Stomach (tissue), 8 donors: ENCODE measurements at regions not wholly inside any gene's neighbourhood (a gene's known extent, or its start where the extent isn't known, plus 50 kb on each side); places are given as distances from the start of the nearest gene placed in this dataset.

ENCODE experiments used
- DNase-seq, 2 donors: peaks; one replicate each; pipeline versions ENCODE4 v3.0.0 to v3.0.0-alpha.2; 2013 to 2019
- H3K27ac ChIP-seq, 5 donors: fragments of 200-600 bp in 4 of 5; sonication (generic) in 4 of 5; one replicate each; pipeline ENCODE4 v1.5.1; 2013 to 2019; ENCODE audit warnings: mild to moderate bottlenecking in 1 of 5, moderate library complexity in 1 of 5
- H3K27me3 ChIP-seq, 3 donors: fragments of 200-600 bp; sonication (generic); one replicate each; pipeline ENCODE4 v1.5.1; 2017 to 2019; ENCODE audit warnings: mixed run types in 1 of 3
- H3K36me3 ChIP-seq, 4 donors: fragments of 200-600 bp; sonication (generic); 1 replicate in 3 of 4; 2 replicates in 1 of 4; pipeline ENCODE4 v1.5.1; 2016 to 2019
- H3K4me1 ChIP-seq, 4 donors: fragments of 200-600 bp; sonication (generic); one replicate each; pipeline ENCODE4 v1.5.1; 2016 to 2019
- H3K4me3 ChIP-seq, 4 donors: fragments of 200-600 bp; sonication (generic) in 3 of 4; one replicate each; pipeline ENCODE4 v1.5.1; 2016 to 2019; ENCODE audit warnings: mild to moderate bottlenecking in 1 of 4
- H3K9me3 ChIP-seq, 4 donors: fragments of 200-600 bp; sonication (generic); one replicate each; pipeline ENCODE4 v1.5.1; 2016 to 2019
- CTCF ChIP-seq, 7 experiments: fragments of 450-650 bp in 4 of 7; fragments of 200-600 bp in 3 of 7; sonication (generic) in 3 of 7; IDR thresholded peaks; one replicate each; pipeline ENCODE4 v1.5.1; 2016 to 2019; ENCODE audit warnings: antibody characterized with exemption in 7 of 7, control low read depth in 2 of 7, mild to moderate bottlenecking in 1 of 7
- EP300 ChIP-seq: sonication (generic); formaldehyde crosslinking; IDR thresholded peaks from one replicate; pipeline ENCODE4 v1.6.1; 2017; ENCODE audit warnings: antibody characterized with exemption
- POLR2A ChIP-seq, 4 donors: fragments of 450-650 bp; IDR thresholded peaks; one replicate each; pipeline ENCODE4 v1.6.1; 2016; ENCODE audit warnings: antibody characterized with exemption in 4 of 4, control low read depth in 2 of 4, mild to moderate bottlenecking in 1 of 4, moderate library complexity in 1 of 4
- POLR2AphosphoS5 ChIP-seq, 3 donors: sonication (generic); formaldehyde crosslinking; IDR thresholded peaks; one replicate each; pipeline ENCODE4 v1.6.1; 2016; ENCODE audit warnings: antibody characterized with exemption in 3 of 3
- WGBS, 5 donors: extraction: QIAGEN DNeasy Blood & Tissue Kit in 3 of 5; methylation state at CpG; one replicate each; pipeline versions ENCODE4 v1.1.5 to v1.1.7; 2013 to 2018; 5-methylcytosine and 5-hydroxymethylcytosine counted together
- intact Hi-C: fragments of 100-400 bp; cut with DNase I; formaldehyde crosslinking; loops from one replicate; pipeline ENCODE4 v1.15.1; 2023; ENCODE audit warnings: low total_unique reads
- donor health status: healthy with polysubstance abuse.
- donor health status: Bipolar disorder and iron deficiency.
- donor health status: healthy.

- TF ChIP-seq CTCF (IDR thresholded peaks at IDR 0.05), result no peak
- TF ChIP-seq POLR2A (IDR thresholded peaks at IDR 0.05), result no peak
- TF ChIP-seq POLR2AphosphoS5 (IDR thresholded peaks at IDR 0.05), result no peak
- TF ChIP-seq EP300, result no peak
- Histone ChIP-seq H3K27ac (no peak overlapping the region), H3K9me3 (peaks cover 4 to 16% (median 15%) of the 10 kb centered on the region in 4 donors), H3K27me3 (no peaks in the 10 kb centered on the region), H3K36me3 (no peaks in the 10 kb centered on the region), H3K4me1 (no peaks in the 10 kb centered on the region), H3K4me3 (no peak overlapping the region)
- WGBS, 5 donors, result 82 to 94% (median 90%) methylated on average over 1 of the region's 1 CpG
- no peak for DNase-seq
- intact Hi-C loops, result no loop called here
Observed at GRCh38 chr4:12787261-12787660, 696.9 kb downstream of the RAB28 start.

GRCh38 chr4:12778706-12779105 lies 705.4 kb downstream of the RAB28 start:
- Histone ChIP-seq H3K9me3 (no peaks in the 10 kb centered on the region), H3K4me3 (no peak overlapping the region), H3K27ac (no peak overlapping the region), H3K36me3 (no peaks in the 10 kb centered on the region), H3K27me3 (no peaks in the 10 kb centered on the region), H3K4me1 (no peaks in the 10 kb centered on the region)
- intact Hi-C loops, result no loop called here
- DNase-seq, result no peak
- TF ChIP-seq EP300 (no peak), CTCF (IDR thresholded peaks at IDR 0.05) (no peak), POLR2AphosphoS5 (IDR thresholded peaks at IDR 0.05) (no peak), POLR2A (IDR thresholded peaks at IDR 0.05) (no peak)
- 63 to 76% (median 75%) methylated on average over 4 of the region's 4 CpGs for WGBS, 5 donors

- Histone ChIP-seq H3K27ac (no peak overlapping the region), H3K27me3 (no peaks in the 10 kb centered on the region), H3K4me1 (no peaks in the 10 kb centered on the region), H3K9me3 (no peaks in the 10 kb centered on the region), H3K4me3 (no peak overlapping the region), H3K36me3 (no peaks in the 10 kb centered on the region)
- TF ChIP-seq CTCF (IDR thresholded peaks at IDR 0.05) (no peak), EP300 (no peak), POLR2A (IDR thresholded peaks at IDR 0.05) (no peak), POLR2AphosphoS5 (IDR thresholded peaks at IDR 0.05) (no peak)
- intact Hi-C loops, result no loop called here
- DNase-seq, result no peak
- 80 to 82% (median 81%) methylated on average over 5 of the region's 5 CpGs for WGBS, 5 donors
Observed at GRCh38 chr4:12778191-12778590, 705.9 kb downstream of the RAB28 start.

GRCh38 chr4:12770351-12770750 lies 713.8 kb downstream of the RAB28 start:
- Histone ChIP-seq H3K27me3 (no peaks in the 10 kb centered on the region), H3K4me1 (no peaks in the 10 kb centered on the region), H3K9me3 (no peaks in the 10 kb centered on the region), H3K36me3 (no peaks in the 10 kb centered on the region), H3K4me3 (no peak overlapping the region), H3K27ac (no peak overlapping the region)
- no peak for DNase-seq
- WGBS, 5 donors, result 40 to 57% (median 51%) methylated on average over 2 of the region's 2 CpGs
- TF ChIP-seq CTCF (IDR thresholded peaks at IDR 0.05) (no peak), POLR2AphosphoS5 (IDR thresholded peaks at IDR 0.05) (no peak), EP300 (no peak), POLR2A (IDR thresholded peaks at IDR 0.05) (no peak)
- intact Hi-C loops, result no loop called here
